ENCODE measurements at regions not wholly inside any gene's neighbourhood (a gene's known extent, or its start where the extent isn't known, plus 50 kb on each side); places are given as distances from the start of the nearest gene placed in this dataset.

GRCh38 chr12:84148335-84148734 lies 764.3 kb downstream of the SLC6A15 start:
- TF ChIP-seq, protein P1, sequence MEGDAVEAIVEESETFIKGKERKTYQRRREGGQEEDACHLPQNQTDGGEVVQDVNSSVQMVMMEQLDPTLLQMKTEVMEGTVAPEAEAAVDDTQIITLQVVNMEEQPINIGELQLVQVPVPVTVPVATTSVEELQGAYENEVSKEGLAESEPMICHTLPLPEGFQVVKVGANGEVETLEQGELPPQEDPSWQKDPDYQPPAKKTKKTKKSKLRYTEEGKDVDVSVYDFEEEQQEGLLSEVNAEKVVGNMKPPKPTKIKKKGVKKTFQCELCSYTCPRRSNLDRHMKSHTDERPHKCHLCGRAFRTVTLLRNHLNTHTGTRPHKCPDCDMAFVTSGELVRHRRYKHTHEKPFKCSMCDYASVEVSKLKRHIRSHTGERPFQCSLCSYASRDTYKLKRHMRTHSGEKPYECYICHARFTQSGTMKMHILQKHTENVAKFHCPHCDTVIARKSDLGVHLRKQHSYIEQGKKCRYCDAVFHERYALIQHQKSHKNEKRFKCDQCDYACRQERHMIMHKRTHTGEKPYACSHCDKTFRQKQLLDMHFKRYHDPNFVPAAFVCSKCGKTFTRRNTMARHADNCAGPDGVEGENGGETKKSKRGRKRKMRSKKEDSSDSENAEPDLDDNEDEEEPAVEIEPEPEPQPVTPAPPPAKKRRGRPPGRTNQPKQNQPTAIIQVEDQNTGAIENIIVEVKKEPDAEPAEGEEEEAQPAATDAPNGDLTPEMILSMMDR (IDR thresholded peaks at IDR 0.05; ENCODE audit: borderline replicate concordance, extremely low read depth, low read length, poor library complexity, severe bottlenecking), result no peak
- no peak for TF ChIP-seq EZH2 (IDR thresholded peaks at IDR 0.05; ENCODE audit: borderline replicate concordance, low read depth, low read length, severe bottlenecking)

Data from DND-41 (cell line).